ACHN (cell line): ENCODE measurements at regions not wholly inside any gene's neighbourhood (a gene's known extent, or its start where the extent isn't known, plus 50 kb on each side); places are given as distances from the start of the nearest gene placed in this dataset.

Experiments
- DNase-seq: peaks from one replicate; pipeline ENCODE4 v3.0.0-alpha.2; 2015
- in situ Hi-C: cut with HindIII; loops from 2 replicates; pipeline ENCODE4 v1.10.0; 2017; ENCODE audit warnings: low sequenced_read_pairs, low pct_ligation_motif_present, low pct_unique_long_range_greater_than_20kb

GRCh38 chr1:103267893-103268292 lies 159.6 kb upstream of the COL11A1 start:
- DNase-seq: no peak
- in situ Hi-C loops: no loop called here

GRCh38 chr1:103267266-103267665 lies 158.9 kb upstream of the COL11A1 start:
- DNase-seq: no peak
- in situ Hi-C loops: no loop called here

- DNase-seq: no peak
- in situ Hi-C loops: no loop called here
Measured at GRCh38 chr1:103266036-103266435, 157.7 kb upstream of the COL11A1 start.

- DNase-seq: no peak
- in situ Hi-C loops: no loop called here
Measured at GRCh38 chr1:103265551-103265950, 157.2 kb upstream of the COL11A1 start.

- in situ Hi-C loops: no loop called here
- no peak for DNase-seq
Measured at GRCh38 chr1:103259982-103260381, 151.7 kb upstream of the COL11A1 start.

GRCh38 chr1:103256490-103256889 lies 148.2 kb upstream of the COL11A1 start:
- in situ Hi-C loops: no loop called here
- DNase-seq: peak; percentile 12

DNA sequence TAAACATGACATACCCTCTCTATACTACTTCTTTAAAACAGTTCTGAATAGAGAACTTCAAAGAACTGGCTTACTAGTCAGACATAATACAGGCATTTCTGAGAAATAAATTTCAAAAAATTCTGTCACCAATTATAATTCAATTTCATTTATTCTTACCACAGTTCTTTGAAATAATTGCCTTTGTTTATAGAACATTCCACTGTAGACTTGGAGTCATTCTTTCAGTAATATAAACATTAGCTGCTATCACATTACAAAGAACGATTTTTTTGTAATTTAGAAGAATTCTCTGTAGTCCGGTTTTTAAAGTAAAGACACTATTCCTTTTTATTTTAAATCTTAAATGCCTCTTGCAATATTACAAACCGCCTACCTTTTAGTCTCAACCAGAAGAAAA lies 146.4 kb upstream of the COL11A1 start:
- in situ Hi-C loops: no loop called here
- DNase-seq: no peak

- DNase-seq: peak; percentile 2
Measured at GRCh38 chr1:103250441-103250861, 142.1 kb upstream of the COL11A1 start.

GRCh38 chr1:103248417-103249102 lies 140.2 kb upstream of the COL11A1 start:
- in situ Hi-C loops: no loop called here
- DNase-seq: no peak

More at GRCh38 chr1:103250441-103250861, 142.1 kb upstream of the COL11A1 start:
- in situ Hi-C loops: no loop called here

GRCh38 chr1:103247517-103247916 lies 139.2 kb upstream of the COL11A1 start:
- in situ Hi-C loops: no loop called here
- no peak for DNase-seq

DNA sequence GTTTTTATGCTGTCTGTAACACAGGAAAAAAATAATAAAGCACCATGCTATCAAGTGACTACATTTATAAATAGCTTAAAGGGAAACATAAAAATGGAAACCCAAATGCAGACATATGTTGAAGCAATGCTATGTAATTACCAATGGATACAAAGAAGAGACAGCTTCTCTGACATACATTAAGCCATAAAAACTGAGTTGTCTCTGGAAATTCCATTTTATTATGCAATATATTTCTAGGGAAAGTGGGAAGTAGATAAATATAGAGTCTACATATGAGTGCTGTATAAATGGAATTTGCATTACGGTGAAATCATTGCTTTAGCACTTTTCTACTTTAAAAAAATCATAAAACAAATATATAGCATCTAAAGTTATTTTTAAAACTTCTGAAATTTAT lies 135.2 kb upstream of the COL11A1 start:
- in situ Hi-C loops: no loop called here
- DNase-seq: no peak

DNA sequence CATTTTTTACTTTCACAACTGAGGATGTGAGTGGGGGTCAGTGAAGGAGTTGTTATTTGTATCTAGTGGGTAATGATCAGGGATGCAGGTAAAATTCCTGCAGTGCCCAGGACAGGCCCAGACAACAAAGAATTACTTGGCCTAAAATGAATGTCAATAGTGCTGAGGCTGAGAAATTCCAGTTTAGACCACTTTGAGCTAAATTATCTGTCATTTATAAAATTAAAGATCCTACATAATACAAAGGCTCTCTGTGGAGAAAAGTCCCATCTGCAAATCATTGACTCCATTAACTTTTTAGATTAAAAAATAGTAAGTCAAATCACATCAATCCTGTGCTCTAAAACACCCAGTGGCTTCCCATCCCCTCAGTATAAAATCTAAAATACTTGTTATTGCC lies 130.7 kb upstream of the COL11A1 start:
- in situ Hi-C loops: no loop called here
- no peak for DNase-seq

DNA sequence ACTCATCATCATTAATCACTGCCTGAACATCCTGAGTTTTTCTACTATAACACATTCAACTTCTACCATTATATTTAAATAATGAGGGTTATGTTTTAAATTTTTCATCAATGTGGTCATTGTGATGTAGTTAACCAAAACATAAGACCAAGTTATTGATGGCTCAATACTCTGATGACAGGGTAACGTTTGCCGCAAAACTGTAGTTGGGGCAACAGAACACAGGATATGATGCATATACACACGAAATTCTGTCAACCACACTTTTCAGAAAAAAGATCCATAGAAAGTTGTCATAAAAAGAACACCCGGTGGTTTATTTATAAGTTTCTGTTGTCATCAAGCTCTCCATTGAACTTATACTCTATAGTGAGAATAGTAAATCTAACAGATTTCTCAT lies 121.7 kb upstream of the COL11A1 start:
- no peak for DNase-seq
- in situ Hi-C loops: no loop called here

DNA sequence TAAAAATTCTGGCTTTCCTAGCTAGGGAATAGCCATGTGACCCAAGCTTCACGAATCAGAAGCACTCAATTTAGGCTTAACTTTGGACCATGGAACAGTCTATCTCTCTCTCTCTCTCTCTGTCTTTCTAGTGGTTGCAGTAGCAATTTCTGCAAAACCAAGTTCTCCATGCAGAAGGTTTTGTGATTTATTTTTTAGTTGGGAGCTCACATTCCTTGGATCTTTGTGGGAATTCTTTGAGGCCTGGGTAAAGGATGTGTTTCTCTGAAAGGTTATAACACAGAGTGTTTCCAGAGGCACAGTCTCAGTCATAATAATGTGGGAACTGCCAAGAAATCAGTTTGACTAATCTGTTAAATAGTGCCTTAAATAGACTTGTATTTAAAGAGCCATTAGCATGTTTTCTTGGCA lies 112.3 kb upstream of the COL11A1 start:
- no peak for DNase-seq
- in situ Hi-C loops: no loop called here

DNA sequence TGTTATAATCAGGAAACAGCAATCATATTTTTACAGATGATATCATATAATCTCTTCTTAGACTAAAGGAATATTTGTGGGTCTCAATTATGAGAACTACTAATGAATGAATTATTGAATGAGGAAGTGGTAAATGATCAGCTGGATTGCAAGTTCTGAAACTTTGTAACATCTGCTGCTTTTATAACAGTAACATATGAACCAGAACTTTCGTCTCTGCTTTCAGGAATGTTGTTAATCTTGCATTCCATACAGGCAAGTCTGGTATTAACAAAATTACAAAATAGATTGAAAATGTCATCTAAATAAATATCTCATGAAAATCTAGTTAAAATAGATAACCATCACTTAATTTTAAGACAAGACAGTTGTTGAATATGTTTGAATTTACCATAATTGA lies 110.5 kb upstream of the COL11A1 start:
- in situ Hi-C loops: no loop called here
- DNase-seq: no peak

DNA sequence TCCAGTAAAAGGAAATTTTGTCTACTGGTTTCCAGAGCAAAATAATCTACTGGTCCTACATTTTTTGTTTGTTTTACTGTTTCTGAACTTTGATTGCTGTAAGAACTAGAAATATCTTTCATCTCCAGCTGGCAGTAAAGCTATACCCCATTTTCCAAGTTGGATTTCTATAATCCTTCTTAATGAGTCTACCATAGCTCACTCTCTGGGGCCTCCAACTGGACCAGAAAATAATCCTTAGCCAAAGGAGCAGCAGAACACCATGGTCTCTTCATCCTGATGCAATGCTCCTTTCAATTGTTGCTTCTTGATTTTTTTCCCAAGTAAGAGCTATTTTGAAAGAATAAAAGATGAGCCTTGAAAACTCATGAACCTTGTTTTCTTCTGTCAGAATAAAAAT lies 110.0 kb upstream of the COL11A1 start:
- in situ Hi-C loops: no loop called here
- no peak for DNase-seq

- in situ Hi-C loops: no loop called here
- peak; percentile 4 for DNase-seq
Measured at GRCh38 chr1:103211073-103211472, 102.8 kb upstream of the COL11A1 start.

GRCh38 chr1:103208844-103209243 lies 100.5 kb upstream of the COL11A1 start:
- no peak for DNase-seq
- in situ Hi-C loops: no loop called here

DNA sequence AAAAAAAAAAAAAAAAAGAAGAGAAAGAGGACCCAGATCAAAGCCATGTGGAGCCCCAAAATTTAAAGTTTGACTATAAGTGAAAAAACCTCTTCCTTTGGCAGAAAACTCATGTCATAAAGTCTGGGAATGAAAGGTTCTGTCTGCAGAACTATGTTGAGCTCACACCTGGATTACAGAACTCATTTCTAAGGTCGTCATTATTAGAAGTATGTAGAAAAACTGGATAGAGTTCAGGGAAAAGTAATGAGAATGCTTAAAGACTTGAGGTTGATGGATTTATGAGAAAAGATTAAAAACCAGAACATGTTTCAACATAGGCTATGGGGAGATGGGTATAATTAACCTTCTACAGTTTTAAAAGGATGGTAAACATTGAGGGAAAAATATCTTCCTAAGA lies 90.7 kb upstream of the COL11A1 start:
- no peak for DNase-seq
- in situ Hi-C loops: no loop called here

DNA sequence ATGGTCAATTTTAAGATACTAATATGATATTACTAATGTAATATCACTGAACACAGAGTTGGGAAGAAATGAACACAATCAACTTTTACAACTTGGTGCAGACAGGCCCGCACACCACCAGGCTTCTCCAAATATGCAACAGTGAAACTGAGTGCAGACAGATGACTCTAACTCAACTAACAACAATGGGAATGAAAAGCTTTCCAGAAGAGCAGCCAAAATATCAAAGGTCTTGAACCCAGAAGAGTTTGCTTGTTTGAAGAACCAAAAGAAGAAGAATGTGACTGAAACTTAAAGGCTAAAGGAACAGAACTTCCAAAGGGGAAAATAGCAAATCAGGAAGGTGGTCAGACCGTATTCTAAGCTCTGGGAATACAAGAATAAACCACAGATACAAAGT lies 89.8 kb upstream of the COL11A1 start:
- no peak for DNase-seq
- in situ Hi-C loops: no loop called here

GRCh38 chr1:103197216-103197615 lies 88.9 kb upstream of the COL11A1 start:
- in situ Hi-C loops: no loop called here
- DNase-seq: no peak
